Endothelial cell of umbilical vein (primary cell): ENCODE measurements at regions not wholly inside any gene's neighbourhood (a gene's known extent, or its start where the extent isn't known, plus 50 kb on each side); places are given as distances from the start of the nearest gene placed in this dataset.
A peak's percentile ranks its signal among the peaks of the same experiment; 100 is the strongest.

Experiments used
- BruUV-seq: library from RNA; stranded (reverse); fragments of 400-500 nt; replicated peaks from 2 replicates; lab custom pipeline; 2021; lab: Mats Ljungman, UMichigan
- CTCF ChIA-PET: fragments of 300-600, 350-600 bp; sonication (Branson Sonifier 250); formaldehyde crosslinking; loops from one replicate; lab custom pipeline; 2021; ENCODE audit warnings: antibody characterized with exemption, inconsistent platforms; lab: Charles Lee
- POLR2A ChIA-PET: fragments of 300-600, 350-600 bp; sonication (Branson Sonifier 250); formaldehyde crosslinking; loops from one replicate; lab custom pipeline; 2021; ENCODE audit warnings: antibody characterized with exemption, inconsistent platforms; lab: Charles Lee
- DNase-seq: peaks from one replicate; pipeline ENCODE4 v3.0.0-alpha.2; 2011; ENCODE audit warnings: low read depth, low spot score
- FAIRE-seq: peaks from 2 replicates; lab custom pipeline; 2011; peaks lifted over from hg19 to GRCh38; lab: Jason Lieb, UNC
- H2AFZ ChIP-seq: 2 replicates; pipeline ENCODE4 v1.6.0; 2012; ENCODE audit warnings: low read depth, low read length, control low read depth, inconsistent platforms
- H3K27ac ChIP-seq: 2 replicates; pipeline ENCODE4 v1.5.1; 2011; ENCODE audit warnings: low read depth, mild to moderate bottlenecking, control low read depth, low read length, moderate library complexity; ENCODE audit not compliant: insufficient read depth
- H3K27me3 ChIP-seq, 2 experiments: 2 replicates each; pipeline versions ENCODE4 v1.6.0 to v1.6.1; 2011; ENCODE audit warnings: low read length in 2 of 2, mixed read lengths in 1 of 2; ENCODE audit not compliant: control insufficient read depth in 2 of 2, insufficient read depth in 2 of 2
- H3K36me3 ChIP-seq, 2 experiments: 2 replicates in 1 of 2; 3 replicates in 1 of 2; pipeline ENCODE4 v1.5.1; 2011; ENCODE audit warnings: low read length in 2 of 2, mild to moderate bottlenecking in 1 of 2, moderate library complexity in 1 of 2; ENCODE audit not compliant: control insufficient read depth in 2 of 2, insufficient read depth in 2 of 2; ENCODE audit errors: extremely low read depth in 1 of 2
- H3K4me1 ChIP-seq: 3 replicates; pipeline ENCODE4 v1.5.1; 2011; ENCODE audit warnings: mild to moderate bottlenecking, low read length; ENCODE audit not compliant: control insufficient read depth, insufficient read depth; ENCODE audit errors: extremely low read depth
- H3K4me2 ChIP-seq: 2 replicates; pipeline ENCODE4 v1.6.1; 2011; ENCODE audit warnings: low read length, control low read depth, mixed read lengths; ENCODE audit not compliant: insufficient read depth
- H3K4me3 ChIP-seq, 3 experiments: fragments of 200-600 bp in 1 of 3; sonication (generic), shearing (Covaris generic) in 1 of 3; replicated peaks in 1 of 3; 2 replicates each; pipeline ENCODE4 v1.5.1; 2011 to 2016; ENCODE audit warnings: control low read depth in 3 of 3, low read length in 3 of 3, mild to moderate bottlenecking in 2 of 3, inconsistent platforms in 1 of 3, low read depth in 1 of 3, moderate library complexity in 1 of 3; ENCODE audit not compliant: insufficient read depth in 1 of 3
- H3K79me2 ChIP-seq: 2 replicates; pipeline ENCODE4 v1.6.0; 2012; ENCODE audit warnings: low read length, inconsistent platforms; ENCODE audit not compliant: control insufficient read depth, insufficient read depth
- H3K9ac ChIP-seq: replicated peaks from 2 replicates; pipeline ENCODE3; 2011; ENCODE audit warnings: low read length, control low read depth; ENCODE audit not compliant: insufficient read depth; ENCODE audit errors: extremely low read depth
- H3K9me1 ChIP-seq: replicated peaks from 3 replicates; pipeline ENCODE4 v1.6.0; 2011; ENCODE audit warnings: mild to moderate bottlenecking, low read length; ENCODE audit not compliant: control insufficient read depth, insufficient read depth; ENCODE audit errors: extremely low read depth
- H3K9me3 ChIP-seq: replicated peaks from 2 replicates; pipeline ENCODE4 v1.5.1; 2012; ENCODE audit warnings: low read length, inconsistent platforms; ENCODE audit not compliant: control insufficient read depth, insufficient read depth
- H4K20me1 ChIP-seq: replicated peaks from 2 replicates; pipeline ENCODE3; 2011; ENCODE audit warnings: mild to moderate bottlenecking, low read length; ENCODE audit not compliant: control insufficient read depth, insufficient read depth; ENCODE audit errors: extremely low read depth
- CTCF ChIP-seq, 2 donors: IDR thresholded peaks; 1 replicate in 1 of 2; 2 replicates in 1 of 2; pipeline ENCODE4 v1.5.1; 2011; ENCODE audit warnings: low read length in 2 of 2, mild to moderate bottlenecking in 2 of 2, moderate library complexity in 2 of 2, control low read depth in 1 of 2, inconsistent platforms in 1 of 2, low read depth in 1 of 2; ENCODE audit not compliant: insufficient read depth in 1 of 2; ENCODE audit errors: extremely low read depth in 1 of 2
- EZH2 ChIP-seq: IDR thresholded peaks from 2 replicates; pipeline ENCODE4 v1.6.1; 2012; ENCODE audit warnings: borderline replicate concordance, low read depth, mild to moderate bottlenecking, moderate library complexity, low read length, inconsistent platforms; ENCODE audit not compliant: severe bottlenecking
- FOS ChIP-seq: IDR thresholded peaks from 2 replicates; pipeline ENCODE4 v1.6.1; 2011; ENCODE audit warnings: mild to moderate bottlenecking, low read length, moderate library complexity, borderline replicate concordance; ENCODE audit not compliant: insufficient read depth
- GATA2 ChIP-seq: IDR thresholded peaks from 2 replicates; pipeline ENCODE4 v1.7.0; 2011; ENCODE audit warnings: low read depth, mild to moderate bottlenecking, moderate library complexity, mixed read lengths, low read length; ENCODE audit not compliant: insufficient read length, insufficient read depth
- JUN ChIP-seq: IDR thresholded peaks from 2 replicates; pipeline ENCODE4 v1.6.1; 2011; ENCODE audit warnings: borderline replicate concordance, low read depth; ENCODE audit not compliant: insufficient read length, insufficient read depth
- MAX ChIP-seq: IDR thresholded peaks from 2 replicates; pipeline ENCODE4 v1.6.1; 2011; ENCODE audit not compliant: insufficient read depth, insufficient read length
- MYC ChIP-seq: IDR thresholded peaks from one replicate; pipeline ENCODE4 v1.6.1; 2011; ENCODE audit warnings: mild to moderate bottlenecking, low read depth, low read length
- POLR2A ChIP-seq: IDR thresholded peaks from 2 replicates; pipeline ENCODE4 v1.6.1; 2012; ENCODE audit warnings: low read depth, mild to moderate bottlenecking, control low read depth, low read length
- POLR2AphosphoS5 ChIP-seq: IDR thresholded peaks from 2 replicates; pipeline ENCODE4 v1.6.1; 2012; ENCODE audit warnings: low read depth, mild to moderate bottlenecking, control low read depth, low read length, moderate library complexity; ENCODE audit not compliant: insufficient read depth
- dilution Hi-C: fragments of 300-500 bp; cut with MboI; formaldehyde crosslinking; loops from one replicate; pipeline ENCODE4 v1.15.0; 2019; ENCODE audit warnings: low sequenced_read_pairs; ENCODE audit not compliant: extremely low pct_ligation_motif_present
- intact Hi-C: fragments of 100-400 bp; cut with micrococcal nuclease; formaldehyde crosslinking; loops from one replicate; pipeline ENCODE4 v1.10.0; 2022

GRCh38 chr15:47412136-47412535 lies 305.2 kb upstream of the SEMA6D start:
- no TSS peak for BruUV-seq
- CTCF ChIA-PET: no interaction called here
- Histone ChIP-seq H3K36me3 (no peaks in the 10 kb centered on the region), H3K9me1 (no peaks in the 10 kb centered on the region), H3K4me3 (no peak overlapping the region), H4K20me1 (no peaks in the 10 kb centered on the region), H3K9ac (no peak overlapping the region), H3K4me2 (no peak overlapping the region), H3K9me3 (no peaks in the 10 kb centered on the region), H3K79me2 (no peaks in the 10 kb centered on the region), H3K4me1 (peaks cover 41% of the 10 kb centered on the region), H3K27me3 (no peaks in the 10 kb centered on the region), H2AFZ (peak overlapping the region; percentile 51), H3K27ac (no peak overlapping the region)
- DNase-seq (peak; percentile 73), FAIRE-seq (no peak)
- POLR2A ChIA-PET: no interaction called here
- TF ChIP-seq FOS: no peak
- TF ChIP-seq MYC: no peak
- TF ChIP-seq EZH2: no peak
- TF ChIP-seq MAX: no peak
- TF ChIP-seq CTCF (IDR thresholded peaks at IDR 0.05; ENCODE audit: extremely low read depth in 1 of 2, insufficient read depth in 1 of 2, low read depth in 1 of 2, low read length in 2 of 2): no peak
- TF ChIP-seq JUN: no peak
- TF ChIP-seq GATA2: no peak
- TF ChIP-seq POLR2A: no peak
- TF ChIP-seq POLR2AphosphoS5: no peak
- intact Hi-C loops (no loop called here), dilution Hi-C loops (no loop called here)
